H9 (cell line): ENCODE measurements at regions not wholly inside any gene's neighbourhood (a gene's known extent, or its start where the extent isn't known, plus 50 kb on each side); places are given as distances from the start of the nearest gene placed in this dataset.

Experiments used
- DNase-seq: peaks from one replicate; pipeline ENCODE4 v3.0.0-alpha.2; 2017
- H2AFZ ChIP-seq: one replicate; pipeline ENCODE4 v1.6.1; 2013; ENCODE audit warnings: mild to moderate bottlenecking, low read length, control low read depth, moderate library complexity
- H2AK5ac ChIP-seq: 2 replicates; pipeline ENCODE4 v1.6.1; 2013; ENCODE audit warnings: low read length, control low read depth, mixed read lengths; ENCODE audit not compliant: insufficient read length
- H2BK120ac ChIP-seq: one replicate; pipeline ENCODE4 v1.6.1; 2013; ENCODE audit warnings: low read depth, mild to moderate bottlenecking, low read length, control low read depth, inconsistent platforms; ENCODE audit not compliant: poor library complexity, severe bottlenecking
- H2BK12ac ChIP-seq: 2 replicates; pipeline ENCODE4 v1.6.1; 2013; ENCODE audit warnings: low read length, control low read depth, mixed read lengths, low read depth; ENCODE audit not compliant: insufficient read length
- H2BK15ac ChIP-seq: 2 replicates; pipeline ENCODE4 v1.6.1; 2013; ENCODE audit warnings: low read depth, low read length, control low read depth
- H2BK20ac ChIP-seq: one replicate; pipeline ENCODE4 v1.6.1; 2013; ENCODE audit warnings: low read depth, mild to moderate bottlenecking, low read length, control low read depth, inconsistent platforms; ENCODE audit not compliant: poor library complexity, severe bottlenecking
- H2BK5ac ChIP-seq: 2 replicates; pipeline ENCODE4 v1.6.1; 2013; ENCODE audit warnings: low read length, control low read depth, mixed read lengths; ENCODE audit not compliant: insufficient read length
- H3K14ac ChIP-seq: 2 replicates; pipeline ENCODE4 v1.6.1; 2013; ENCODE audit warnings: low read length, control low read depth; ENCODE audit not compliant: insufficient read depth
- H3K18ac ChIP-seq: 2 replicates; pipeline ENCODE4 v1.6.1; 2013; ENCODE audit warnings: low read depth, mild to moderate bottlenecking, mixed read lengths, low read length, control low read depth; ENCODE audit not compliant: insufficient read length
- H3K23ac ChIP-seq: 2 replicates; pipeline ENCODE4 v1.6.1; 2013; ENCODE audit warnings: low read length, control low read depth, mixed read lengths, low read depth; ENCODE audit not compliant: insufficient read length
- H3K23me2 ChIP-seq: 2 replicates; pipeline ENCODE4 v1.6.1; 2013; ENCODE audit warnings: low read depth, mild to moderate bottlenecking, mixed read lengths, low read length, control low read depth; ENCODE audit not compliant: insufficient read length, poor library complexity, severe bottlenecking
- H3K27ac ChIP-seq: 2 replicates; pipeline ENCODE4 v1.5.1; 2013; ENCODE audit warnings: low read length, control low read depth, mixed read lengths, low read depth; ENCODE audit not compliant: insufficient read length
- H3K27me3 ChIP-seq: 2 replicates; pipeline ENCODE4 v1.6.1; 2013; ENCODE audit warnings: low read length, control low read depth, inconsistent platforms; ENCODE audit not compliant: insufficient read depth
- H3K4ac ChIP-seq: 2 replicates; pipeline ENCODE4 v1.6.1; 2013; ENCODE audit warnings: low read depth, mild to moderate bottlenecking, control low read depth, inconsistent platforms, low read length, moderate library complexity
- H3K4me1 ChIP-seq: 2 replicates; pipeline ENCODE4 v1.6.1; 2013; ENCODE audit warnings: low read length, control low read depth, inconsistent platforms; ENCODE audit not compliant: insufficient read depth
- H3K4me2 ChIP-seq: 2 replicates; pipeline ENCODE4 v1.6.1; 2013; ENCODE audit warnings: low read length, control low read depth, mixed read lengths; ENCODE audit not compliant: insufficient read length, insufficient read depth
- H3K56ac ChIP-seq: 2 replicates; pipeline ENCODE4 v1.6.1; 2013; ENCODE audit warnings: low read depth, mild to moderate bottlenecking, mixed read lengths, low read length, control low read depth; ENCODE audit not compliant: insufficient read length
- H3K79me1 ChIP-seq: 2 replicates; pipeline ENCODE4 v1.6.1; 2013; ENCODE audit warnings: low read depth, mild to moderate bottlenecking, moderate library complexity, low read length, control low read depth, inconsistent platforms; ENCODE audit not compliant: insufficient read depth, poor library complexity, severe bottlenecking
- H3K79me2 ChIP-seq: 2 replicates; pipeline ENCODE4 v1.6.1; 2013; ENCODE audit warnings: low read length, control low read depth, inconsistent platforms; ENCODE audit not compliant: insufficient read depth
- H3K9ac ChIP-seq: 2 replicates; pipeline ENCODE4 v1.6.1; 2013; ENCODE audit warnings: low read length, control low read depth, mixed read lengths; ENCODE audit not compliant: insufficient read length; ENCODE audit errors: extremely low read depth
- H3K9me3 ChIP-seq: one replicate; pipeline ENCODE4 v1.6.1; 2013; ENCODE audit warnings: low read depth, low read length, inconsistent platforms; ENCODE audit not compliant: control insufficient read depth
- H3T11ph ChIP-seq: one replicate; pipeline ENCODE4 v1.6.1; 2013; ENCODE audit warnings: mild to moderate bottlenecking, low read length, control low read depth, inconsistent platforms
- H4K20me1 ChIP-seq: one replicate; pipeline ENCODE4 v1.6.1; 2013; ENCODE audit not compliant: control insufficient read depth, insufficient read length, insufficient read depth
- H4K5ac ChIP-seq: 2 replicates; pipeline ENCODE4 v1.6.1; 2013; ENCODE audit warnings: low read depth, mild to moderate bottlenecking, mixed read lengths, low read length, control low read depth; ENCODE audit not compliant: insufficient read length
- H4K8ac ChIP-seq: replicated peaks from 2 replicates; pipeline ENCODE4 v1.6.1; 2013; ENCODE audit warnings: low read length, control low read depth, mixed read lengths, low read depth; ENCODE audit not compliant: insufficient read length
- H4K91ac ChIP-seq: 2 replicates; pipeline ENCODE4 v1.6.1; 2013; ENCODE audit warnings: low read depth, mild to moderate bottlenecking, moderate library complexity, mixed read lengths, low read length, control low read depth; ENCODE audit not compliant: insufficient read length
- H3K27ac Mint-ChIP-seq, 3 experiments: 2 replicates in 2 of 3; 3 replicates in 1 of 3; pipeline ENCODE4 v1.8.0; 2020 to 2021; ENCODE audit warnings: mixed read lengths in 3 of 3, mild to moderate bottlenecking in 1 of 3, moderate library complexity in 1 of 3
- H3K27me3 Mint-ChIP-seq: 2 replicates; pipeline ENCODE4 v1.8.0; 2021; ENCODE audit warnings: low read depth, mild to moderate bottlenecking, moderate library complexity, mixed read lengths
- H3K36me3 Mint-ChIP-seq, 3 experiments: 2 replicates in 2 of 3; 3 replicates in 1 of 3; pipeline ENCODE4 v1.8.0; 2020 to 2021; ENCODE audit warnings: low read depth in 3 of 3, mixed read lengths in 3 of 3; ENCODE audit not compliant: insufficient read depth in 1 of 3
- H3K4me1 Mint-ChIP-seq, 2 experiments: 2 replicates each; pipeline ENCODE4 v1.8.0; 2020; ENCODE audit warnings: mixed read lengths in 2 of 2
- H3K4me3 Mint-ChIP-seq, 2 experiments: 2 replicates in 1 of 2; 3 replicates in 1 of 2; pipeline ENCODE4 v1.8.0; 2020 to 2021; ENCODE audit warnings: mild to moderate bottlenecking in 2 of 2, mixed read lengths in 2 of 2, moderate library complexity in 1 of 2
- H3K9me3 Mint-ChIP-seq, 2 experiments: 2 replicates in 1 of 2; 3 replicates in 1 of 2; pipeline ENCODE4 v1.8.0; 2020; ENCODE audit warnings: mild to moderate bottlenecking in 2 of 2, mixed read lengths in 2 of 2, moderate library complexity in 1 of 2
- CTCF ChIP-seq: fragments of 200-600 bp; sonication (generic); conservative IDR thresholded peaks from 3 replicates; pipeline ENCODE4 v1.8.0; 2021; ENCODE audit warnings: antibody characterized with exemption, mild to moderate bottlenecking
- WGBS: extraction: QIAGEN DNeasy Blood & Tissue Kit; methylation state at CpG from one replicate; pipeline ENCODE4 v1.1.7; 2013; ENCODE audit warnings: missing lambda C conversion rate, low lambda C conversion rate, mixed read lengths; ENCODE audit not compliant: insufficient read length; ENCODE audit errors: extremely low coverage; 5-methylcytosine and 5-hydroxymethylcytosine counted together

- H3K14ac ChIP-seq: no peak overlapping the region
- no peak overlapping the region for H3K27ac Mint-ChIP-seq
- no peaks in the 10 kb centered on the region for H3K23me2 ChIP-seq
- H3K9me3 Mint-ChIP-seq: no peaks in the 10 kb centered on the region
- H4K8ac ChIP-seq: no peak overlapping the region
- no peak overlapping the region for H2BK12ac ChIP-seq
- H3K4me2 ChIP-seq: no peak overlapping the region
- no peak overlapping the region for H3T11ph ChIP-seq
- no peaks in the 10 kb centered on the region for H3K79me1 ChIP-seq
- no peak overlapping the region for H3K56ac ChIP-seq
- no peak overlapping the region for H3K23ac ChIP-seq
- H2AFZ ChIP-seq: no peak overlapping the region
- no peaks in the 10 kb centered on the region for H3K9me3 ChIP-seq
- H2BK15ac ChIP-seq: no peak overlapping the region
- no peaks in the 10 kb centered on the region for H3K27me3 Mint-ChIP-seq
- DNase-seq: no peak
- H2BK5ac ChIP-seq: no peak overlapping the region
- no peak overlapping the region for H2BK120ac ChIP-seq
- no peak for TF ChIP-seq CTCF
- no peaks in the 10 kb centered on the region for H4K20me1 ChIP-seq
- no peaks in the 10 kb centered on the region for H3K79me2 ChIP-seq
- H3K36me3 Mint-ChIP-seq: no peaks in the 10 kb centered on the region
- peaks cover 6 to 16% of the 10 kb centered on the region in 2 experiments for H3K4me1 Mint-ChIP-seq
- no CpG with 5 or more reads among the region's 2 CpGs for WGBS
- H3K27ac ChIP-seq: no peak overlapping the region
- H3K4me1 ChIP-seq: no peaks in the 10 kb centered on the region
- H3K9ac ChIP-seq: no peak overlapping the region
- no peak overlapping the region for H2AK5ac ChIP-seq
- H3K4me3 Mint-ChIP-seq: no peak overlapping the region
- no peak overlapping the region for H4K5ac ChIP-seq
- H2BK20ac ChIP-seq: no peak overlapping the region
- no peak overlapping the region for H3K18ac ChIP-seq
- no peak overlapping the region for H4K91ac ChIP-seq
- H3K27me3 ChIP-seq: no peaks in the 10 kb centered on the region
- H3K4ac ChIP-seq: no peak overlapping the region
Measured at GRCh38 chr2:59566739-59567138, 986.7 kb downstream of the BCL11A start.
